Choroid plexus epithelial cell (primary cell): ENCODE measurements at regions not wholly inside any gene's neighbourhood (a gene's known extent, or its start where the extent isn't known, plus 50 kb on each side); places are given as distances from the start of the nearest gene placed in this dataset.
"Not testable (repeated sequence)": the region's sequence is repeated elsewhere in the genome, so short reads cannot be mapped to it uniquely, and the experiment has no call there.

Experiments
- DNase-seq: peaks from one replicate; pipeline ENCODE4 v3.0.0-alpha.2; 2010; ENCODE audit warnings: low read depth
- H3K4me3 ChIP-seq: 2 replicates; pipeline ENCODE4 v1.5.1; 2011; ENCODE audit warnings: low read depth, mild to moderate bottlenecking, control low read depth, low read length, moderate library complexity
- CTCF ChIP-seq: conservative IDR thresholded peaks from 2 replicates; pipeline ENCODE4 v1.5.1; 2011; ENCODE audit warnings: low read depth, mild to moderate bottlenecking, control low read depth, inconsistent platforms, low read length, moderate library complexity

- H3K4me3 ChIP-seq: no peak overlapping the region
- peak; percentile 58 for DNase-seq
- no peak for TF ChIP-seq CTCF
Measured at GRCh38 chr5:126124706-126125345, 298.4 kb upstream of the GRAMD2B start.

- no peak overlapping the region for H3K4me3 ChIP-seq
- DNase-seq: no peak
- TF ChIP-seq CTCF: no peak
Measured at GRCh38 chr5:126125407-126125806, 297.8 kb upstream of the GRAMD2B start.

GRCh38 chr5:126126574-126126973 lies 296.6 kb upstream of the GRAMD2B start:
- no peak for DNase-seq
- H3K4me3 ChIP-seq: no peak overlapping the region
- no peak for TF ChIP-seq CTCF

GRCh38 chr5:126127371-126127770 lies 295.8 kb upstream of the GRAMD2B start:
- not testable (repeated sequence) for H3K4me3 ChIP-seq
- peak; percentile 67 for DNase-seq

- no peak for DNase-seq
- H3K4me3 ChIP-seq: no peak overlapping the region
Measured at GRCh38 chr5:126129431-126129830, 293.8 kb upstream of the GRAMD2B start.

GRCh38 chr5:126133424-126133823 lies 289.8 kb upstream of the GRAMD2B start:
- no peak for TF ChIP-seq CTCF
- no peak overlapping the region for H3K4me3 ChIP-seq
- no peak for DNase-seq

More at GRCh38 chr5:126129431-126129830, 293.8 kb upstream of the GRAMD2B start:
- no peak for TF ChIP-seq CTCF

- no peak for DNase-seq
- H3K4me3 ChIP-seq: no peak overlapping the region
- TF ChIP-seq CTCF: no peak
Measured at GRCh38 chr5:126137891-126138280, 285.3 kb upstream of the GRAMD2B start.
